Epithelial cell of esophagus (primary cell): ENCODE measurements at regions not wholly inside any gene's neighbourhood (a gene's known extent, or its start where the extent isn't known, plus 50 kb on each side); places are given as distances from the start of the nearest gene placed in this dataset.

Experiments used
- DNase-seq: peaks from one replicate; pipeline ENCODE4 v3.0.0; 2010; ENCODE audit warnings: low read depth
- H3K4me3 ChIP-seq: 2 replicates; pipeline ENCODE4 v1.5.1; 2011; ENCODE audit warnings: mild to moderate bottlenecking, low read length, control low read depth
- TF ChIP-seq, protein P1 (sequence below): IDR thresholded peaks from 2 replicates; pipeline ENCODE4 v1.5.1; 2011; ENCODE audit warnings: low read depth, mild to moderate bottlenecking, low read length, control low read depth, inconsistent platforms; ENCODE audit not compliant: insufficient read depth; ENCODE audit errors: missing control alignments

DNA sequence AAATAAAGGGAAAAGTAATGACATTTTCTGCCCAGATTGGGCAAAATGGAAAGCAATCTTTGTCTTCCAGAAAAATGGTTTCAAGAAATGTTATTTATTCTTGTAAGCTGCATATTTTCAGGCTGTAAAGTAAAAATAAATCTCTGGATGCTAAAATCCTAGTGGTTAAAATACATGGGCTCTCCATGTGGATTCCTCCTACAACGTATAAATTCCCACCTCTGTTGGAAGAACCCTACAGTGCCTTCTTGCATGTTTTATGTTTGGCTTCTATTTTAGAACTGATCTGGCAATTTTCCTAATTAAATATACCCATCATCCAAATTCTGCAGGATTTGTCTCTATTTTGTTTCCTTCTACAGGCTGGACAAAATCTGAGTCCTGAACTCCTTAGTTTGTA, 528.9 kb downstream of the COL12A1 start:
- TF ChIP-seq, protein P1, sequence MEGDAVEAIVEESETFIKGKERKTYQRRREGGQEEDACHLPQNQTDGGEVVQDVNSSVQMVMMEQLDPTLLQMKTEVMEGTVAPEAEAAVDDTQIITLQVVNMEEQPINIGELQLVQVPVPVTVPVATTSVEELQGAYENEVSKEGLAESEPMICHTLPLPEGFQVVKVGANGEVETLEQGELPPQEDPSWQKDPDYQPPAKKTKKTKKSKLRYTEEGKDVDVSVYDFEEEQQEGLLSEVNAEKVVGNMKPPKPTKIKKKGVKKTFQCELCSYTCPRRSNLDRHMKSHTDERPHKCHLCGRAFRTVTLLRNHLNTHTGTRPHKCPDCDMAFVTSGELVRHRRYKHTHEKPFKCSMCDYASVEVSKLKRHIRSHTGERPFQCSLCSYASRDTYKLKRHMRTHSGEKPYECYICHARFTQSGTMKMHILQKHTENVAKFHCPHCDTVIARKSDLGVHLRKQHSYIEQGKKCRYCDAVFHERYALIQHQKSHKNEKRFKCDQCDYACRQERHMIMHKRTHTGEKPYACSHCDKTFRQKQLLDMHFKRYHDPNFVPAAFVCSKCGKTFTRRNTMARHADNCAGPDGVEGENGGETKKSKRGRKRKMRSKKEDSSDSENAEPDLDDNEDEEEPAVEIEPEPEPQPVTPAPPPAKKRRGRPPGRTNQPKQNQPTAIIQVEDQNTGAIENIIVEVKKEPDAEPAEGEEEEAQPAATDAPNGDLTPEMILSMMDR, result no peak
- no peak for DNase-seq
- H3K4me3 ChIP-seq, result no peak overlapping the region

DNA sequence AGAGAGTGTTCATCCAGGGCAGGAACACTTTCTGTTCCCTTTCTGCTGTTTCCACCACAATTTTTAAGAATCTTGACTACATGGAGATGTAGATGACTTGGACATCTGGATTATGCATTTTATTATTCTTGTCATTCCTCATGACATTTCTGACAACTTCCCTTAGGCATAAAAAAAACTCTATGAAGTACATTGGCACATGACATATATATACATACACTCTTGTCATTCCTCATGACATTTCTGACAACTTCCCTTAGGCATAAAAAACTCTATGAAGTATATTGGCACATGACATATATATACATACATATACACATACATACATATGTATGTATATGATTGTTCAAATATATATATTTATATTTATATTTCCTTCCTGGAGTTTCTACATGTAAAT, 531.5 kb downstream of the COL12A1 start:
- H3K4me3 ChIP-seq, result no peak overlapping the region
- DNase-seq, result no peak
- TF ChIP-seq, protein P1, result no peak

DNA sequence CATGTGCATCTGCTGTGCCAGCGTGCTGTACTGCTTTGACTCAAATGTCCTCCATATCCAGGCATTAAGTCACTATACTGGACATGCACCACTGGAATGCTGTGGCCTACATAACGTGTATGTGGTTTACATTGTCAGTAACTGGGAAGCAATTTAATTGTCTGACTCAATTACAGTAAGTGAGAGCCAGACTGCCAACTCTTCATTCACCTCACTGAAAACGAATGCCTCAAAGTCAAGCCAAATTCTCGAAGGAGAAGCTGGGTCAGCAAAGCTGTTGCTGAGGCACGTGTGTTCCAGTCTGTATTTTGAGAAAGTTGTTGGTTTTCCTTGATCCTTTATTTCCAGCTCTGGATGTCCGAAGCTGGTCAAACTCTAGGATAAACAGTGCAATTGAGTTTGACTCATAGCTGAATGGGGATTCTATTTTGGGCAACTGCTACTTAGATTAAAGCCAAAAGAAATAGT, 534.3 kb downstream of the COL12A1 start:
- TF ChIP-seq, protein P1, result no peak
- no peak overlapping the region for H3K4me3 ChIP-seq
- DNase-seq, result no peak

DNA sequence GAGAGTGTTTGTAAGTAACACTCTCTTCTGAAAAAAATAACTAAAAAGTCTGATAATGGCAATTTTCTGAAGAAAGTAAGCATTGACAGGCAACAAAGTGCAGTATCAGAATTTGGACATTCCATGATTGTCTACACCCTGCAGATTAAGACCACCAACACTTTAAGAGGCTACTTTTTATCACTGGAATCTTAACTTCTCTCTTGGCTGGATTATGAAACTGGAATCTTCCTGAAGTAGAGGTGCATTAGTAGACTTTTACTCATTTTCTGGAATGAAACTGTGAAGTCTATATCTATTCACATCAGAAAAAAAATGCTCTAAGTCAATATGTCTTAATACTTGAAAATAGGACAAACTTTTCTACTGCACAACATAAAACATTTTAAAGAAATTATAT, 547.5 kb downstream of the COL12A1 start:
- TF ChIP-seq, protein P1, result no peak
- no peak for DNase-seq
- H3K4me3 ChIP-seq, result no peak overlapping the region

DNA sequence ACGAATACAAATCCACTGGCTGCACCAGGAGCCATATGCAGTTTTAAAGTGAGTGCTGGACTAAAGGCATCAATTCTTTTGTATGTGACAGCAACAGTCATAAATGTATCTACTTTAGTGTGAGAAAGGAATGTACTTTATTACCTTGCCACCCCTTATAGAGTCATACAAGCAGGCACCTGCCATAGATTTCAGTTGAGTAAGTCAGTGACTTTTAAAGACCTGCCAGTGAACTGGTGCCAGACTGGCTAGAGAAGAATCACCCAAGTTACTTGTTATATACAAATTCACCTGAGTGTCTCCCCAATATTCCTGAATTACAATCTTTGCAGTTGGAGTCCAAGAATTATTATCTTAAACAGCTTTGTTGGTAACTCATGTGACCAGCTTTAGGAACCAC, 547.9 kb downstream of the COL12A1 start:
- H3K4me3 ChIP-seq, result no peak overlapping the region
- no peak for DNase-seq
- TF ChIP-seq, protein P1, result no peak

DNA sequence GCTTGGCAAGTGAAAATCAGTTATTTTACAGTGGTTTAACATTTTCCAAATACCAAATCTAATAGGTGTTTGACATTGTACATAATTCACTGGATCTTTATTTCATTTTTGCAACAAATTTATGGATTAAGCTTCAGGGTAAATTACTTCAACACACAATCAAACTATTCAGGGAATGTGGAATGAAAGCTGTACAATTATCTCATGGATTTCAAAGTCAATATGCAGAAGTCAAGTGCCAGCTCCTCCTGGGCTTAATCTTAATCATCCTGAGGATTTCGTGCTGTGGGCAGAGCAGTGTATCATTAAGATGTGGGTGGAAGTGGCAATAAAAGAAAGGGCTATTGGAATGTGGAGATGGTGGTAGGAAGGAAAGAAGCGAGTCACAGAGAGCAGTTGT, 548.8 kb downstream of the COL12A1 start:
- no peak overlapping the region for H3K4me3 ChIP-seq
- DNase-seq, result no peak
- TF ChIP-seq, protein P1, result no peak

DNA sequence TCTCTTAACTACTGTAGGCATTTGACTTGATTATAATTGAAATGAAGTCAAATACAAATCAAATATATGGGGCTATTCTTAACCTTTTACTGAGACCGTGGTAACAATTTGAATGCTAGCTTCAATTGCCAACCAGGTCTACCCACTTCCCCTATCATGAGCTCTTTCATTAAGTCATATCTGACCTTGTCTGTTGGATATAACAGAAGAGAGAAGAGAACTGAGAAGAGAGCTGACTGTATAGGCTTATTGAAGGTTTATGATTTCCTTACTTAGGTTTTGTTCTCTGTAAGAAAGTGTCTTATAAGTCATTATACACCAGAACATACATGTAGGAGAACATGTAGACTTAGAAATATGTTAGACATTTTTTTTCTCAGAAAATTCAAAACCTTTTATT, 549.4 kb downstream of the COL12A1 start:
- DNase-seq, result no peak

More for the DNA sequence above, 549.4 kb downstream of the COL12A1 start:
- no peak overlapping the region for H3K4me3 ChIP-seq
- TF ChIP-seq, protein P1, result no peak
